ENCODE measurements at regions not wholly inside any gene's neighbourhood (a gene's known extent, or its start where the extent isn't known, plus 50 kb on each side); places are given as distances from the start of the nearest gene placed in this dataset.

DNA sequence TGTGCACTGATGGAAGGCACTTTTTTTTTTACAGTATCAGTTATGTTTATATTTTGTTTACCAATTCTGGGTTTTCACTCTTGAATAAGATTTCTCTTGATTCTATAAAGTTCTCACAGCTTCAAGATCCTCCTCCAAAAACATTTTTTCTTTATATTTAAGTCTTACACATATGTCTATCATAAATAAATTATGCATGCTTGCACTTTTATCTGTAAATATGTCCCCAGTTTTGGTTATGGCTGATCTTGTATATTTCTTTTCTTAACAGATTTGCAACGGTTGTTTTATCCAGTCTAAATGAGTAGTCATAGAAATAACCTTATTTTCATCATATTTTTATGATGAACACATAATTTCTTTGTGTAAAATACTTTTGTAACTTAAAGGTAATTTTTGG lies 1456.5 kb downstream of the MRPL39 start:
- TF ChIP-seq, protein P1, sequence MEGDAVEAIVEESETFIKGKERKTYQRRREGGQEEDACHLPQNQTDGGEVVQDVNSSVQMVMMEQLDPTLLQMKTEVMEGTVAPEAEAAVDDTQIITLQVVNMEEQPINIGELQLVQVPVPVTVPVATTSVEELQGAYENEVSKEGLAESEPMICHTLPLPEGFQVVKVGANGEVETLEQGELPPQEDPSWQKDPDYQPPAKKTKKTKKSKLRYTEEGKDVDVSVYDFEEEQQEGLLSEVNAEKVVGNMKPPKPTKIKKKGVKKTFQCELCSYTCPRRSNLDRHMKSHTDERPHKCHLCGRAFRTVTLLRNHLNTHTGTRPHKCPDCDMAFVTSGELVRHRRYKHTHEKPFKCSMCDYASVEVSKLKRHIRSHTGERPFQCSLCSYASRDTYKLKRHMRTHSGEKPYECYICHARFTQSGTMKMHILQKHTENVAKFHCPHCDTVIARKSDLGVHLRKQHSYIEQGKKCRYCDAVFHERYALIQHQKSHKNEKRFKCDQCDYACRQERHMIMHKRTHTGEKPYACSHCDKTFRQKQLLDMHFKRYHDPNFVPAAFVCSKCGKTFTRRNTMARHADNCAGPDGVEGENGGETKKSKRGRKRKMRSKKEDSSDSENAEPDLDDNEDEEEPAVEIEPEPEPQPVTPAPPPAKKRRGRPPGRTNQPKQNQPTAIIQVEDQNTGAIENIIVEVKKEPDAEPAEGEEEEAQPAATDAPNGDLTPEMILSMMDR (IDR thresholded peaks at IDR 0.05; ENCODE audit: unreplicated experiment in 3 of 3) = no peak
- H3K27ac Mint-ChIP-seq = no peak overlapping the region
- no peaks in the 10 kb centered on the region for H3K4me1 Mint-ChIP-seq
- H3K9me3 Mint-ChIP-seq = peaks cover 4% of the 10 kb centered on the region
- no peaks in the 10 kb centered on the region for H3K27me3 Mint-ChIP-seq (ENCODE audit: low read depth)
- H3K36me3 Mint-ChIP-seq (ENCODE audit: low read depth) = no peaks in the 10 kb centered on the region
- H3K4me3 Mint-ChIP-seq = no peak overlapping the region

DNA sequence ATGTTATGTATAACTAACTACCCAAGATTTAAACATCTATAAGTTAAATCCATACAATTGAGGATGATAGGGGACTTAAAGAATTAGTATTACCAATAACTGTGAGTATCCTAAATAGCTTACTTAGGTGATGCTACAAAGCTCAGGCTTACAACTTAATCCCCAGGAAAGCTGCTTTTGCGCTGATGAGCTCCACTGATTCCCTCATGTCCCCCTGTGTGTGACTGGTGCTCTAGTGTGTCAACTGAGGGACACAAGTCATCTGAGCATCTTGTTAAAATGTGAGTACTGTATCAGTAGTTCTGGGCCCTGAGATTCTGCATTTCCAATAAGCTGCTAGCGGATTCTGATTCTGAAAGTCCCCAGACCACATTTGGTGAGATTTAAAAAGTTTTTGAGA lies 1458.8 kb downstream of the MRPL39 start:
- H3K27me3 Mint-ChIP-seq (ENCODE audit: low read depth) = no peaks in the 10 kb centered on the region
- TF ChIP-seq, protein P1 (IDR thresholded peaks at IDR 0.05; ENCODE audit: unreplicated experiment in 3 of 3) = no peak
- H3K4me1 Mint-ChIP-seq = no peaks in the 10 kb centered on the region

DNA sequence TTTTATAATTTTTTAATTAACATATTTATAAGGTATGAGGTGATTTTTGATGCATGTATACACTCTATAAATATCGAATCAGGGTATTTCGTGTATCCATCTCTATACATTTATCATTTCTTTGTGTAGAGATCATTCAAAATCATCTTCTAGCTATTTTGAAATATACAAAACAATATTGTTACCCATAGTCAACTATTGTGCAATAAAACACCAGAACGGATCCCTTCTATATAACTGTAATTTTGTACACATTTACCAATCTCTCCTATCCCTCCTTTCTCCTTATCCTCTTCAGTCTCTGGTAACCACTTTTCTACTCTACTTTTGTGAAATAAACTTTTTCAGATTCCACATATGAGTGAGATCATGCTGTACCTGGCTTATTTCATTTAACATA lies 1459.6 kb downstream of the MRPL39 start:
- Mint-ChIP-seq H3K36me3 (ENCODE audit: low read depth) (no peaks in the 10 kb centered on the region), H3K4me1 (no peaks in the 10 kb centered on the region), H3K4me3 (no peak overlapping the region), H3K27me3 (ENCODE audit: low read depth) (no peaks in the 10 kb centered on the region), H3K9me3 (peaks cover 6% of the 10 kb centered on the region), H3K27ac (no peak overlapping the region)
- TF ChIP-seq, protein P1 (IDR thresholded peaks at IDR 0.05; ENCODE audit: unreplicated experiment in 3 of 3) = no peak

More for the DNA sequence above, 1458.8 kb downstream of the MRPL39 start:
- H3K9me3 Mint-ChIP-seq = peaks cover 6% of the 10 kb centered on the region
- H3K4me3 Mint-ChIP-seq = no peak overlapping the region
- no peak overlapping the region for H3K27ac Mint-ChIP-seq
- no peaks in the 10 kb centered on the region for H3K36me3 Mint-ChIP-seq (ENCODE audit: low read depth)

DNA sequence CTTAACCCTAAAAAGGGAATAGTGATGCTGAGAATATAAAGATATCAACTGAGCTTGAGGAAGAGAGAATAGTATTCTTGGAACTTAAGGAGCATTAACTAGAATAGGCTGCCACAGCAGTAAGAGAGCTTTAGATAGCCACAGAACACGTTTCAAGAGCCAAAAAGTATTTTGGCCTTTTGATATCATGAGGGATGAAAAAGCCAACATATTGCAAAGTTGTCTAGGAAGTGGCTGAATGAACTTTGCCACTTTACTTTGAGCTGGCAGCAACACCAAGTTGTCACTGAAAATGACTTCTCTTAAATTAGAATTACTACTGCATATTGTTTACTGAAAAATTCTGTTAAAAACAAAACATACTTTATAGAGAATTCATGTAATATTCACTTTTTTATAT lies 1476.2 kb downstream of the MRPL39 start:
- Mint-ChIP-seq H3K9me3 (peaks cover 5% of the 10 kb centered on the region), H3K4me3 (no peak overlapping the region), H3K4me1 (no peaks in the 10 kb centered on the region), H3K27ac (no peak overlapping the region), H3K27me3 (ENCODE audit: low read depth) (no peaks in the 10 kb centered on the region), H3K36me3 (ENCODE audit: low read depth) (no peaks in the 10 kb centered on the region)
- TF ChIP-seq, protein P1 (IDR thresholded peaks at IDR 0.05; ENCODE audit: unreplicated experiment in 3 of 3) = no peak

DNA sequence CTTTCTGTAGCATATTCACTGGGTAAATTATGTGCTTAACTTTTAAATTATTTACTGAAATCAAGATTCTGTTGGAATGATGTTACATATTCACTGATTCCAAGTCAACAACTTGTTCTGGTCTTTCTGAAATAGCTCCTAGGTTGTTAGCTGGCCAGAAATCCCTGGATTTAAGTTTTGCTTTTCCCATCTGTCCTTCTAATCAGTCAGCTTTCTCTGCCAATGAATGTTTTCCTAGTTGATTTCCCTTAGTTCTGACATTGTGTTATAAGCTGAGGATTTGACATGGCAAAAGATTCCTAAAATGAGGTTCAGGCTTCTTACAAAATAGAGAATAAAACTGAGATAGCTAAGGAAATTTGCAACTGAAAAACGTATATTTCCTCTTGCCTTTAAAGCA lies 1479.6 kb downstream of the MRPL39 start:
- TF ChIP-seq, protein P1 (IDR thresholded peaks at IDR 0.05; ENCODE audit: unreplicated experiment in 3 of 3) = no peak
- Mint-ChIP-seq H3K4me3 (no peak overlapping the region), H3K9me3 (peaks cover 7% of the 10 kb centered on the region), H3K27me3 (ENCODE audit: low read depth) (no peaks in the 10 kb centered on the region), H3K36me3 (ENCODE audit: low read depth) (no peaks in the 10 kb centered on the region), H3K4me1 (no peaks in the 10 kb centered on the region), H3K27ac (no peak overlapping the region)

DNA sequence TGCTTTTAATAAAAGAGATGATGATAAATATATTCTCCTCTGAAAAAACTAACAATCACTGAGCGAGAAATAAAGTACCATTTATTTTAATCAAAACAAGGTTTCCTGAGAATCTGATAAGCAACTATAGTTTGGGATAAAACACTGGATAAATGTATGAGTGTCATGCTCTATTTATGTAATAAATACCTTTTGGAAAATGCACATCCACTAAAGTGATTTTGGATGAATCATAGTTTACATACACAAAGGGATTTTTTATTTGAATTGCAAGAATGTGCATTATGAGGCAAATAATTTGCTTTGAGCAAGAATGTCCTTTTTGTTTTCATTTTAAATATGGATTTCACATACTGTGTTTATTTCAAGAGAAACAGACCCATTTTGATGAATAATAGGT lies 1483.5 kb downstream of the MRPL39 start:
- H3K4me1 Mint-ChIP-seq = no peaks in the 10 kb centered on the region
- TF ChIP-seq, protein P1 (IDR thresholded peaks at IDR 0.05; ENCODE audit: unreplicated experiment in 3 of 3) = no peak
- H3K4me3 Mint-ChIP-seq = no peak overlapping the region
- H3K9me3 Mint-ChIP-seq = peaks cover 10% of the 10 kb centered on the region
- no peak overlapping the region for H3K27ac Mint-ChIP-seq
- no peaks in the 10 kb centered on the region for H3K27me3 Mint-ChIP-seq (ENCODE audit: low read depth)
- no peaks in the 10 kb centered on the region for H3K36me3 Mint-ChIP-seq (ENCODE audit: low read depth)

Measured in nephron (organoid).